ENCODE measurements at regions not wholly inside any gene's neighbourhood (a gene's known extent, or its start where the extent isn't known, plus 50 kb on each side); places are given as distances from the start of the nearest gene placed in this dataset.

DNA sequence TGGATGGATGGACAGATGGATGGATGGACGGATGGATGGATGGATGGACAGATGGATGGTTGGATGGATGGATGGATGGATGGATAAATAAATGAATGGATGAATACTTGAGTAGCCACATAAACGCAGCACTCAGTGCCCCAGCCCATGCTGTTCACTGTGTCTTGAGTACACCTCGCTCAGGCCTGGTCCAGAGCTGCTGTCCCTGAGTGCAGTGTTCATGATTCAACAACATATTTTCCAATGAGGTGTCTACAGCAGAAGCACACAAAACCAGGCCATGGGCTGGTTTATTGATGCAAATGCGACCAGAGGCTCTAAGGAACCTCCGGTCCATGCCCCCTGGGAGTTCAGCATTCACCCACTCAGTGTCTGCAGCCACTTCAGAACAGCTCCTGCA is 584.3 kb downstream of the BRD1 start:
- no peak for DNase-seq

DNA sequence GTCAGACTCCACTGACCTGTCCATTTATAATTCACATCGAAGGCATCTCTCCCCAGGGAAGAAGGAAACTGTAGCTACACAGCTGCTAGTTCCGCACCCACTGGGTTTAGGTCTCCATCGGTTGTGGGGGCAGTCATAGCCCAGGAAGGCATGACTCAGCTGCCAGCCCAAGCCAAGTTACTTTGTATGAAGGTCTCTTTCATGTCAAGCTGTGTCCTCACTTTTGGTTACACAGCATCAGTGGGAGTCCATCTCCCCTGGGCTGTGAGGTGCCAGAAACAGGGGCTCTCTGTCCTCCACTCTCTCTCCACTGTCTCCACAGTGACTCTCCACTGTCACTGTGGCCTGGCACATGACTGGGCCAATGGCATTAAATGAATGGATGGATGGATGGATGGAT is 585.2 kb downstream of the BRD1 start:
- no peak for DNase-seq

DNA sequence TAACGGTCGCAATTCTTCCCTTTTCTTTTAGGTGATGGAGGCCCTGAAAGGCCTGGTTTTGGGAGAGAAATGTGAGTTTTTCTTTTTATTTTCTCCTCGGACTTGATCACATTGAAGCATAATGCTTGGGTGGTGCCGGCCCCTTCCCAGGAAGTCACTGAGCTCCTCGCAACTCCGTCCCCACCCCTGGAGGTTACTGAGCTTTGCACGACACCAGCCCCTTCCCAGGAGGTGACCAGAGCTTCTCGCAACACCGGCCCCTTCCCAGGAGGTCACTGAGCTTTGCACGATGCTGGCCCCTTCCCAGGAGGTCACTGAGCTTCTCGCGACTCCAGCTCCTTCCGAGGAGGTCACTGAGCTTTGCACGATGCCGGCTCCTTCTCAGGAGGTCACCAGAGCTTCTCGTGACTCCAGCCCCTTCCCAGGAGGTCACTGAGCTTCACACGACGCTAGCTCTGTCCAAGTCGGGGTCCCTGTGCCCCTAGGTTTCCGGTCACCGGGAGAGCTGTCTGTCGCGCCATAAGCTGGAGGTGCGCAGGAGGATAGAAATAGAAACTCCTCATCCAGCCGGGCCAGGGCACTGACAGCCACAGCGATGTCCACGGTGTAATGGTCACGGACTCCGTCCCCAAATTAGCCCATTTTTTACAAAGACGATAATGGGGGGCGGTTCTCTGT is 586.4 kb downstream of the BRD1 start:
- DNase-seq = no peak

DNA sequence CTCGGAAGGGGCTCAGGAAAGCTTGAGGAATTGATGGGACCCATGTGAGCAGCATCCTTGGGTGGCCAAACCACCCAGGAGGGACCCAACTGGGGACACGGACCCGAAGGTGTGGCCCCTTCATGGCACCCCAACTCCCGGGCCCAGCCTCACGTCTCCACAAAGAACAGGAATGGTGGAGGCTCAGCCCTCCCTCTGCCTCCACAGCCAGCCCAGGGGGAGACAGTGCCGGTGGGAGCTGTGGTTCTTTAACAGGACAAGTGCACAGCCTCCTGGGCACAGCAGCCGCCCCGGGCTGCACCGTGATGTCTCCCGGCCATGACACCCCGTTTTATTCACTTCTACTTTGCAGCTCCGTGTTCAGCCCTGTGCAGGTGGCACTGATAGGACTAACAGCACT is 587.2 kb downstream of the BRD1 start:
- no peak for DNase-seq

DNA sequence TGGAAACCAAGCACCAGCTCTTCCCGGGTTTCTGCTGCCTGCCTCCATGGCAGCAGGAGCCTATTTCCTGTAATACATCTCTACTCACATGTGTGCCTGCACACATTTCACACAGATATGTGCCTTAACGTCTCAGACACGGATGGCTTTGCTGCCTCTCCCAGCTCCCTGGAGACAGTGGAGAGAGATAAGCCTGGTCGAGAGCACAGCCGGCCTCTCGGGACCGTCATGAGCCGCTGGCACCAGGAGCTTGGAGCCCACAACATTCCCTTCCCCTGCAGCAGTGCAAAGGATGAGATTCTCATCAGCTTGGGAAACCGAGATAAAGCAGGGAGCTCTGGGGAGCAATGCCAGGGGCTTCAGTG is 587.7 kb downstream of the BRD1 start:
- no peak for DNase-seq

DNA sequence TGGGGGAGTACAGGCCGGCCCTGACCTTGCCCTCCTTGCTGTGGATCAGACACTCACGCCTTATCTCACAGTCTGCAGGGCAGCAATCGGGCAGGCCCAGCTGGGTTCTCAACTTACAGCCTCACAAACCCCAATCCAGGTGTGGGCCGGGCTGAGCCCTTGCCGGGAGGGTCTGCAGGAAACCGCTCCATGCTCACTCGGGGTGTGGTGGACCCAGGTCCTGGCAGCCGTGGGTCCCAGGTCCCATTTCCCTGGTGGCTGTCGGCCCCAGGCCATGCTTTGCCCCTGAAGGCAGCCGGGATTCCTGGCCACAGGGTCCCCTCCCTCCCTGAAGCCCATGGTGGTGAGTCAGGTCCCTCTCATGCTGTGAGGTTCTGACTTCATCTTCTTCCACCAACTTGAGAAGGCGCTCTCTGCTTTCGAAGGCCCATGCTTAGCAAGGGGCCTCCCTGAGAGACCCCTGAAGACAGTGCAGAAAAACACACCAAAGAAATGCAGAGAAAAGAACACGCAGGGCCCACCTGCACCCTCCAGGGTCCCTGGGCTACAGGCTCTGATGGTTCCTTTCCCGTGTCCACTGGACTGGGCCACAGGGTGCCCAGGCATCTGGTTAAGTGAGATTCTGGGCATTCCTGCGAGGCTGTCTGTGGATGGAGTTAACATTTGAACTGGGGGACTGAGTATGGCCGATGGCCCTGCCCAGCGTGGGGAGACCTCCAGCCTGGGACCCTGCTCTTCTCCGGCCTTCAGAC is 588.2 kb downstream of the BRD1 start:
- no peak for DNase-seq

DNA sequence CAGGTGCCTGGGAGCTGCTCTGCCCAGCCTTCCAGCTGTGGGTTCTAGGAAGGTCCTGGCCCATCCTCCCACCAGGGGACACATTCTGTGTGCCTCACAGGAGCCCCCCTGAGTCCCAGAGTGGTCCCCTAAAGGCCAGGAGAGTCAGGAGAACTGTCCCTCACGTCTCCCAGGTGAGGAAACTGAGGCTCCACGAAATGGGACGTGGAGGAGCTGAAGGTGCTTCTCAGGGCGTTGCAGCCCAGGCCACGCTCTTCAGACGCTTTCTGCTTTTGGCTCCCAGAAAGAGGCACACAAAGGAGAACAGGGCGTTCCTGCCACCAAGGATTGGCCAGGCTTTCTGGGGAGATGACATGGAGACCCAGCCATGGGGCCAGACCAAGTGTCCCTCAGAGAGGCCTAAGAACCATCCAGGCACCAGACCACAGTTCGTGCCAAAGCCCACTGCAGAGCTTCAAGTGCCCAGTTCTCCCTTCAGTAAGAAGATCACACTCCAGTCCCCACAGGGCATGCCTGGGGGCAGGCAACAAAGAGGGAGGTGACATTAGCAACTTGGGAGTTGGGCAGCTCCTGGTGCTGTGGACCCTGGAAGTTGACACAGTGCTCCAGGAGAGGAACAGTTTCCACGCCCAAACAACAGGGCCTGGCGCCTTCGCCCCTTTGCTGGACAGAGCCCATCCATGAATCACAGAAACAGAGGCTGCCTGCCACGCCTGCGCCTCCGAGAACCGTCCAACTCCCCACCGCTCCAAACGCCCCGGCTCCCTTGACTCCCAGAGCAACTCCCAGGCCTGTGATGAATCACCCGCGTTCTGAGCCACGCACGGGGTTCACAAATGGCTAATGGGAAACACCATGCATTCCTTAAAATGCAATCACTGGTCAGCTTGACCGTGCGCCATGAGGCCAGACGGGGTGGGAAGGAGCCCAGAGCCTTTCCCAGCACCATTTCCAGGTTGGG is 589.2 kb downstream of the BRD1 start:
- no peak for DNase-seq

DNA sequence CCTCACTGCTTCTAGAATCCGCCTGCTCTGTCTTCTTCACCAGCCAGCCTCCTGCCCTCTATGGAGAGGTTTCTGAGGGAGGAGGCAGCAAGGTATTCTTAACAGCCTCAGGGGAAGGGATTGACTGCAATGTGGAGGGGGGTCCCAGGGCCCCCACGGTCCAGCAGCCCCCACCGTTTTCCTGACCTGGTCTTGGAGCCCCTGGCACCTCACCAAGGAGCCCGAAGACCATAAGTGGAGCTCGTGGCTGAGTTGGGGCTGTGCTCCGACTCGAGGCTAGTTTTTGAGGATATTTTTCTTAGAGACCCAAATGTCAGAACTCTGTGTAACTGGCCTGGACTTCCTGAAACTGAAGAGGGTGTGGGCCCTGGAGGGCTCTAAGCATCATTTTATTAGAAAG is 590.0 kb downstream of the BRD1 start:
- no peak for DNase-seq

DNA sequence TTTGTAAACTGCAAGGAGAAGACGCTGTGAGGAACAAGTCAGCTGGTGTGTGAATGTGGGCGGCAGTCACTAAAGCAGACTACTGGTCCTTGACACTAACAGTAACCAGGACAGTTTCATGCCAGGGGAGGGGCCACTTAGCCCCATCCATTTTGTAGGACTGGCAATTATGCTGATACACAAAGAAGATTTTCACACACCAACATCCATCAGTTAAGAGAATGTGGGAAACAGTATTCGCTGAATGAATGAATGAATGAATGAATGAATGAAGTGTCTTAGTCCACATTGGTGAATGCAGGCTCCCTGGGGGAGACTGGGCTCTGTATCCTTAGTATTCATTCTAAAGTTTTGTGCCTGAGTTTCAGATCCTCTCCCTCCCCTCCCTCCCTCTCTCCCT is 590.4 kb downstream of the BRD1 start:
- DNase-seq = no peak

DNA sequence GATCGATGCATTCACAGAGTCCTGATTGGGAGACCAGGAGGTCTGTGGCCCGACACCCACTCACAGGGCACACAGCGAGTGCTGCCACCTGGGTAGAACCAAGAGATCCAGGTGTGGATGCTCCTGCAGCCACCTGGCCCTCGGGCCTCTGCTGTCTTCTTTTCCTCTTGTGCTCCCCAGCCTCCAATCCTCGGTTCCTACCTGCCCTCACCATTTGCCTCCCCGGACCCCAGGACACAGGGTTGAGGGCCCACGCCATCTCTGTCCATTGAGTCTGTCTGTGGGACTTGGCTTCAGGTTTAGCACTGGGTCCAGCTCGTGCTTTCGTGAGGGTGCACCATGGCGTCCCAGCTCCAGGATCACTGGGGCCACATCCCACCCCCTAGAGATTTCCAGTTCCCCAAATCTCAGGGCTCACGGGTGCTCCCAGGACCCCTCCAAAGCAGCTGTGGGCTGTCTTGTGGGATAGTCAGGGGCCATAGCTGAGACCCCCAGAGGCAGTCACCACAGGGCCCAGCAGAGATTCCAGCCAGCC is 591.1 kb downstream of the BRD1 start:
- DNase-seq = no peak

DNA sequence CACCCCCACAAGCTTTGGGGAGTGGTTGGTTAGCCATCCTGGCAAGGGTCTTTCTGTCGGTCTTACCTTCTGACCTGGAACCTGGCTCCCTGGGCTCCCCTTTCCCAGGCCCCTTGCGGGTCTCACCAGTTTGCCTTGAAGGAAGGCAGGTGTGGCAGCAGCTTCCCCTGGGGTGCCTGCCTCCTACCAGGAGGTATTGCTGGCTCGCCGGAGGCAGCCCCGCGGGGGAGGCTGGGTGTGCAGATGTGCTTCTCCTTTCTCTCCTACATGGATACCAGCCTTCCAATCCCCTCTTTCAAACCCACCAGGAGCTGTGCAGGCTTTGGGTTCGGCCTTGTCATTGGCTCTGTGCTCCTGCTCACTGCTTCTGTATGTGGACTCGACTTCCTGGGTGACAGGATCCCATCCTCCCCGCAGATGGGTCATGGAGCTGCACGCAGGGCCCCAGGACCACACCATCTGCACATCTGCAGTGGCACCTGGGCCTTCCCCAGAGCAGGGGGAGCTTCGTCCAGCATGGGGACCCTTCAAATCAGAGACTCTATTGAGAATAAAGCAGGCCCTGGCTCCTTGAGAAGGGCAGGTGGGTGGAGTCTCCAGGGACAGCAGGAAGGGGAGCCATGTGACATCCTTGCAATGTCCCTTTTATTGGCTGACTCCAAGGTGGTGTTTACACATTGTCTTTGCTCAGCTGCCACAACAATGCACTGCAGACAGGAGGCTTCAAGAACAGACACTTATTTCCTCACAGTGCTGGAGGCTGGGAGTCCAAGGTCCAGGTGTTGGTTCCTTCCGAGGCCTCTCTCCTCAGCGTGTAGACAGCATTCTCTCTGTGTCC is 592.0 kb downstream of the BRD1 start:
- no peak for DNase-seq

DNA sequence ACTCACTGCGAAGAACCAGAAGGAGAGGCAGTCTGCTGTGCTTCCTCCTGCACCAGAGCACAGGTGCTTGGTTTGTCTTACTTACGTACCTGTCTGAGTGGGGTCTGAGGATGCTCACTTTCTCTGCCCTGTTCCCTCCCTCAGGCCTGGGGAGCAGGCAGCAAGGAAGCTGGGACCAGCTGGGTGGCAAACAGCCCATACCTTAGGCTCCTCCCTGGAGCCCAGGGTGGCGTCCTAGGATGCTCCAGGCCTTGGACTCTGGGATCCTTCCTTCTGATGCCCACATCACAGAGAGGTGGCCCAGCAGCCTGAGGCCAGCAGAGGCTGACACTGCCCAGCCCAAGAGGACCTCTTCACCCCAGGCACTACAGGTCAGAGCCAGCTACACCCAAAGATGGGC is 593.2 kb downstream of the BRD1 start:
- DNase-seq = no peak

DNA sequence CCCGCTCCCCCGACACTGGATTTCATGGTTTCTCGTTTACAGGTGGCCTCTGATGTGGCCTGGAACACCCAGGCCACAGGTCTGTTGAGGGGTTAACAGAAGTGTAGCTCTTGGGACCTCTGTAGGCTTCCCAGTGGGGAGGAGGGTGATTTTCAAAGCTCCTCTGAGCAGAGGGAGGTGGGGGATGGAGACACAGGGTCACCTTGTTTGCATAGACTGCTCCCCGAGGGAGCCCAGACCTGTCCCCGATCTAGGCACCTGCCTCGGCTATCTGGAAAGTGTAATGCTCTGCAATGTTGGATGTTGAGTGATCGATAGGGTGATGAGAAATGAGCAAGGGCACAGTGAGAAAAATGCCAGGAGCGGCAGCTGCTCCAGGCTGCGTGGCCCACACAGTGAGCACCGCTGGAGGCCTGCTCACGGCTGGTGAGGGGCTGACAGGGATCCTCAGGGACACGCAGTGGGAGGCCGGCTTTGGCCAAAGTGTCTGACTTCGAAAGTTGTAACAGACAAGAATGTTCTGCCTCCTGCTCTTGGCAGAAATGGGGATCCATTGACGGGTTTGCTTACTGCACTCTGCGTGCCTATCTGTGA is 594.1 kb downstream of the BRD1 start:
- no peak for DNase-seq

DNA sequence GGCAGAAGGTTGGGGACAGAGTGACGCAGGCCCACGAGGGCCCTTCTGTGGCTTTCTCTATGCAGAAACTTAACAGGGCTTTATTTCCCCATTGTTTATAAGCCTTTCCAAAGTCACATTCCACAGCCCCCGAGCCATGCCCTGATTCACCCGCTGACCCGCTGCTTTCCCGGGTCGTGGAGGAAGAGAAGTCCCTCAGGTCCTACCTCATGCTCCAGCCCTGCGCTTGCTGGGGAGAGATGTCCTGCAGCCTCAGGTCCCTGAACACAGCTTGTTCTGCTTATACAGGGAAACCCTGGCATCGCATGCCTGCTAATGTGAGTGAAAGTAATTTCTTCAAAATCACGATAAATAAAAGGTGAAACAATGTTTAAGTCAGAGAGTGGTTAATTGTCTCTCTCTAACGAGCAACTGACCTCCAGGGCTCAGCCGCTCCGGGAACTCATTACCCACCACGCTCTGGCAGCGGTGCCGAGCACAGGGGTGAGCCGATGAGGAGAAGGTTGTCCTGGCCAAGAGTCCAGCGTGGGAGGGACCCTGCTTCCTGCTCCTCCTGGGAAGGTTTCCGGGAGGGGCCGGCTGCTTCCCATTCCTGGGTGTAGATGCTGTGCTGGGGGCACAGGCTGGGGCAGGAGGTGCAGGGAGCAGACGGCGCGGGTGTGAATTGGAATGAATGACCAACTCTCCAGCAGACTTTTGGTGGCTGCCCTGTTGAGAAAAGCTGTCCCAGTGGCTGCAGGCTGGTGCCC is 595.2 kb downstream of the BRD1 start:
- DNase-seq = no peak

DNA sequence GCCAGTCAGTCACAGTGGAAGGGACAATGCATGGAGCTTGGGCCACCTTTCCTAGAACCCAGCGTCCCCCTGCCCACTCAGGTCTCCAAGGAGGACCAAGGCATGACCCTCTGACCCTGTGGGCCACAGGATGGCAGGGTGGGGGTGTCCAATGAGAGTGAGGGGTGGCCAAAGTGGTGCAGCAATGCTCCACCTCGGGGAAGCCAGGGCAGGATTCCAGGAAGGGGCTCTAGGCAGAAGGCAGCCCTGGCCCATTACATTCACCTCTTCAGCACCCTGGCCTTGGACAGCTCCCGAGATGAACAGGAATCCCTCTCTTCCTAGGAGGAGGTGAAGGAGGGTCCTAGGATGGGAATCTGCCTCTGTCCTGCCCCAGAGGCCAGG is 597.5 kb downstream of the BRD1 start:
- no peak for DNase-seq

DNA sequence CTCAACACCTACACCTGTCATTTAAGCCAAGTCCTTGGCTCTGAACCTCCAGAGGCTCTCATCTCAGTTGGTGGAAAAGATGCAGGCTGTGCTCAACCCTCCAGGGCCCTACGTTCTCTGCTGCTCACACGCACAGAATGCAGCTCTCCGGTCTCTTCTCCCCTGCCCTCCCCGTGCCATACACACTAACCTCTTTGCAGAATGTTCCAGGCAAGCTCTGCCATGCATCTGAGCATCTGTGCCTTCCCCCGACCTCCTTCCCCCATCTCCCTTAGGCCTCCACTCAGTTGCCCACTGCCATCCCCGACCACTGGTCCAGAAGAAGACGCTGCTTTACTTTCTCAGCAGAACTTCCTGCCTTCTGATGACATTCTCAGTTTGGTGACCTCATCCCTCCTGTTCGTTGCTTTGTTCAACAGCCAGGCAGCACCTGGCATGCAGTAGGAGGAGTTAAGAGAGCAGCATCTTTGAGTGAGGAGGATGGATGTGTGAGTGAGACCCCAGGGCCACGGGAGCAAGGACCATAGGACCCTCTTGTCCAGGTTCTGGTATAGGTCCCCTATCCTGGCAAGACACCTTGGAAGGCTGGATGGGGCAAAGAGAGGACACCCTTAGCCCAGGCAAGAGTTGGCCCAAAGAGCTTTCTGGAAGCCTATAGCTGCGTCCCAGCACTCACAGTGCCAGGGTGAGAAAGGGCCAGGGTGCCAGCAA is 598.0 kb downstream of the BRD1 start:
- DNase-seq = no peak

DNA sequence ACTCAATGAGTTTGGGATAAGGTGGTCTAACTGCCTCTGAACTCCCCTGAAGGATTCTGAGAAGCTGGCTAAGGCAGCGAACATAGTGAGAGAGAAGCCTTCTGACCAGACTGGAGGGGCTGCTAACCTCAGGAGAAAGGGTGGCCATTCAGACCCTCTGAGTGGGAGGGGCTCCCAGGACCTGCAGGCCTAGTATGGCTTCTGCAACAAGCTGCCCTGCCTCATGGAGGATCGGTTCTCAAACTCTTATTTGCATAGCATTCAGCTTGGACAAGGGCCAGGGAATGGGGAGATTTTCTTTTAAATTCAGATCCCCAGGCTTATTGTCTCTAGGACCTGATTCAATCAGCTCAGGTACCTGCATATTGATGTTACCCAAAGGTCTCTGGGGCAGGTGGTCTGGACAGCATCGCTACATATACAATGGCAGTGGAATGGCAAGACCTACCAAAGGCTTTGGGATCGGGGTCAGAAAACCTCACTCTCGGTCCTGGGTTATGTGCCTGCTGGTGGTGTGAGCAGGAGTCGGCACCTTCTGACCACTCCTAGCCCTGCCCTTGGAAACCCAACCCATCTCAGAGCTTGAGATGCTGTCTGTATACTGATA is 599.1 kb downstream of the BRD1 start:
- DNase-seq = no peak

DNA sequence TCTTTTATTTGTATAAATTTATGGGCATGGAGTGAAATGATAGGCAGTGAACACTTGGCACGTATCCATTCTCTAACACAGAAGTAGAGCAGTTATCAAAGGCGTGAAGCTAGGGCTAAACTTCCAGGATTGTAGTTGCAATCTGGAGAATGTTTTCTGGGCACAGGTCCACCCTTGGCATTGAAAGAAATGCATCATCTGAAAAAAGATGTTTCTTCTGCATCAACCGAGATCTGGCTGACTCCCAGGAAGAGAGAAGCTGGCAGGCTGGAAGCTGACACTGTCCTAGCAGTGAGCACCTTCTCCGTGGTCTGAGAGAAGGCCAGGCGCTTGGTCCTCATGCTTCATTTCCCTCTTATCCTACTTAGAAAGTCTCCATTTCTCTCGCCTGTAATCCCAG is 600.0 kb downstream of the BRD1 start:
- no peak for DNase-seq

DNA sequence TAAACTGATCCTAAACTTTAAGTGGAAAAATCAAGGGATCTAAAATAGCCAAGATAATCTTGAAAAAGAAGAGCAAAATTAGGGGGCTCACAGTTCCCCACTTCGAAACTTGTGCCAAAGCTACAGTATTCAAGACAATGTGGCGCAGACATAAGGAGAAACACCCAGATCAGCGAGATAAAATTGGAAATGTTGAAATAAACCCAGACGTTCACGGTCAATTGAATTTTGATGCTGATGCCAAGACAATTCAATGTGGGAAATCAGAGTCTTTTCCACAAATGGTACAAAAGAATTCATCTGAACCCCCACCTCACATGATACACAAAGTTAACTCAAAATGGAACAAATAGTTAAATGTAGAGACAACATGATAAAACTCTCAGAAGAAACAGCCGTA is 601.6 kb downstream of the BRD1 start:
- DNase-seq = no peak

DNA sequence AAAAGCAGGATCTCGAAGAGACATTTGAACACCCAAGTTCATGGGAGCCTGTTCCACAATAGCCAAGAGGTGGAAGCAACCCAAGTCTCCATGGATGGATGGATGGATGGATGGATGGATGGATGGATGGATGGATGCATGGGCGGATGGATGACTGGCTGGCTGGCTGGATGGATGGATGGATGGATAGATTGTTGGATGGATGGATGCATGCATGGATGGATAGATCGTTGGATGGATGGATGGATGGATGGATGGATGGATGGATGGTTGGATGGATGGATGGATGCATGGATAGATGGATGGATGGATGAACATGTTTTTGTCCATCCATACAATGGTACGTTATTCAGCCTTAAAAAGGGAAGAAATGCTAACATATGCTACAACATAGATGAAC is 603.4 kb downstream of the BRD1 start:
- no peak for DNase-seq

All from NCI-H187 (cell line).